HEK293T (cell line): ENCODE measurements at regions not wholly inside any gene's neighbourhood (a gene's known extent, or its start where the extent isn't known, plus 50 kb on each side); places are given as distances from the start of the nearest gene placed in this dataset.

Experiments
- CTCF ChIA-PET: fragments of 350-600 bp; formaldehyde crosslinking; extraction: SDS; loops from one replicate; lab custom pipeline; 2021; ENCODE audit warnings: antibody characterized with exemption, inconsistent platforms; lab: Yijun Ruan, JAX
- POLR2A ChIA-PET: fragments of 350-600 bp; formaldehyde crosslinking; extraction: SDS; loops from one replicate; lab custom pipeline; 2020; ENCODE audit warnings: antibody characterized with exemption, inconsistent platforms; lab: Yijun Ruan, JAX
- DNase-seq: peaks from one replicate; pipeline ENCODE4 v3.0.0; 2012; ENCODE audit warnings: mixed read lengths; ENCODE audit errors: extremely low spot score
- ARNT ChIP-seq: fragments of 450-650 bp; IDR thresholded peaks from 2 replicates; pipeline ENCODE4 v1.6.1; 2017; ENCODE audit warnings: mild to moderate bottlenecking
- BHLHE40 ChIP-seq: fragments of 450-650 bp; IDR thresholded peaks from 2 replicates; pipeline ENCODE4 v1.6.1; 2016; ENCODE audit warnings: mild to moderate bottlenecking, moderate library complexity, borderline replicate concordance
- CTBP1 ChIP-seq: fragments of 450-650 bp; IDR thresholded peaks from 2 replicates; pipeline ENCODE4 v1.6.1; 2016; ENCODE audit warnings: borderline replicate concordance
- ELF4 ChIP-seq: fragments of 450-650 bp; IDR thresholded peaks from 2 replicates; pipeline ENCODE4 v1.6.1; 2017; ENCODE audit warnings: antibody characterized with exemption
- FOXA1 ChIP-seq: fragments of 450-650 bp; IDR thresholded peaks from 2 replicates; pipeline ENCODE4 v1.6.1; 2016; ENCODE audit warnings: mild to moderate bottlenecking
- FOXK2 ChIP-seq: fragments of 450-650 bp; IDR thresholded peaks from 2 replicates; pipeline ENCODE4 v1.6.1; 2016; ENCODE audit warnings: mild to moderate bottlenecking
- FOXM1 ChIP-seq: fragments of 450-650 bp; IDR thresholded peaks from 2 replicates; pipeline ENCODE4 v1.6.1; 2017; ENCODE audit warnings: mild to moderate bottlenecking, borderline replicate concordance
- HDGF ChIP-seq: fragments of 450-650 bp; IDR thresholded peaks from 2 replicates; pipeline ENCODE4 v1.6.1; 2017; ENCODE audit warnings: antibody characterized with exemption, borderline replicate concordance
- L3MBTL2 ChIP-seq: fragments of 450-650 bp; conservative IDR thresholded peaks from 2 replicates; pipeline ENCODE4 v1.6.1; 2016; ENCODE audit warnings: mild to moderate bottlenecking
- LEF1 ChIP-seq: fragments of 450-650 bp; IDR thresholded peaks from 2 replicates; pipeline ENCODE4 v1.6.1; 2017; ENCODE audit warnings: mild to moderate bottlenecking, borderline replicate concordance
- NFRKB ChIP-seq: fragments of 450-650 bp; IDR thresholded peaks from 2 replicates; pipeline ENCODE4 v1.6.1; 2016; ENCODE audit warnings: mild to moderate bottlenecking, moderate library complexity
- SP1 ChIP-seq: fragments of 450-650 bp; IDR thresholded peaks from 2 replicates; pipeline ENCODE4 v1.6.1; 2017
- SUZ12 ChIP-seq: fragments of 450-650 bp; IDR thresholded peaks from 2 replicates; pipeline ENCODE4 v1.6.1; 2016; ENCODE audit warnings: mild to moderate bottlenecking
- TARDBP ChIP-seq: fragments of 450-650 bp; IDR thresholded peaks from 2 replicates; pipeline ENCODE4 v1.6.1; 2016
- ZNF384 ChIP-seq: fragments of 450-650 bp; IDR thresholded peaks from 2 replicates; pipeline ENCODE4 v1.6.1; 2016
- TF ChIP-seq, protein P1 (sequence below): fragments of 450-650 bp; IDR thresholded peaks from 2 replicates; pipeline ENCODE4 v1.6.1; 2016

DNA sequence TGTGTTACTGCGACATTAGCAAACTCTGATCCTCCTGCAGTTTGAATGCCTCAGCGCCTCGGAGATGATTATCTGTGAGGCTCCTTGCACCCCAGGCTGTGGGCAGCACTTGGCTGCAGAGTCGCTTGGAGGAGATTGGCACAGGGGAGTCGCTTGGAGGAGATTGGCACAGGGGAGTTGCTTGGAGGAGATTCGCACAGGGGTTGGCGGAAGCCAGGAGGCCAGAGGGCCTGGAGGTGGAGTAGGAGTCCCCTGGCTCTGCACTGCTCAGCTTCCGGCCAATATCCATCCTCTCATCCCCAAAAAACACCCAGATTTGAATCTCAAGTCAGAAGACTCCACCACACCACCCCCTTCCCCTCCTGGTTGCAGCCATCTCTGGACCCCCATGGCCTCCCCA lies 192.6 kb upstream of the NECTIN1 start:
- CTCF ChIA-PET: no interaction called here
- TF ChIP-seq, protein P1, sequence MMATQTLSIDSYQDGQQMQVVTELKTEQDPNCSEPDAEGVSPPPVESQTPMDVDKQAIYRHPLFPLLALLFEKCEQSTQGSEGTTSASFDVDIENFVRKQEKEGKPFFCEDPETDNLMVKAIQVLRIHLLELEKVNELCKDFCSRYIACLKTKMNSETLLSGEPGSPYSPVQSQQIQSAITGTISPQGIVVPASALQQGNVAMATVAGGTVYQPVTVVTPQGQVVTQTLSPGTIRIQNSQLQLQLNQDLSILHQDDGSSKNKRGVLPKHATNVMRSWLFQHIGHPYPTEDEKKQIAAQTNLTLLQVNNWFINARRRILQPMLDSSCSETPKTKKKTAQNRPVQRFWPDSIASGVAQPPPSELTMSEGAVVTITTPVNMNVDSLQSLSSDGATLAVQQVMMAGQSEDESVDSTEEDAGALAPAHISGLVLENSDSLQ: no peak
- TF ChIP-seq HDGF (no peak), BHLHE40 (no peak), ELF4 (no peak), NFRKB (no peak), L3MBTL2 (no peak), SUZ12 (no peak), ZNF384 (no peak), FOXM1 (no peak), FOXA1 (no peak), ARNT (no peak), LEF1 (no peak)
- POLR2A ChIA-PET: no interaction called here
- DNase-seq: no peak

DNA sequence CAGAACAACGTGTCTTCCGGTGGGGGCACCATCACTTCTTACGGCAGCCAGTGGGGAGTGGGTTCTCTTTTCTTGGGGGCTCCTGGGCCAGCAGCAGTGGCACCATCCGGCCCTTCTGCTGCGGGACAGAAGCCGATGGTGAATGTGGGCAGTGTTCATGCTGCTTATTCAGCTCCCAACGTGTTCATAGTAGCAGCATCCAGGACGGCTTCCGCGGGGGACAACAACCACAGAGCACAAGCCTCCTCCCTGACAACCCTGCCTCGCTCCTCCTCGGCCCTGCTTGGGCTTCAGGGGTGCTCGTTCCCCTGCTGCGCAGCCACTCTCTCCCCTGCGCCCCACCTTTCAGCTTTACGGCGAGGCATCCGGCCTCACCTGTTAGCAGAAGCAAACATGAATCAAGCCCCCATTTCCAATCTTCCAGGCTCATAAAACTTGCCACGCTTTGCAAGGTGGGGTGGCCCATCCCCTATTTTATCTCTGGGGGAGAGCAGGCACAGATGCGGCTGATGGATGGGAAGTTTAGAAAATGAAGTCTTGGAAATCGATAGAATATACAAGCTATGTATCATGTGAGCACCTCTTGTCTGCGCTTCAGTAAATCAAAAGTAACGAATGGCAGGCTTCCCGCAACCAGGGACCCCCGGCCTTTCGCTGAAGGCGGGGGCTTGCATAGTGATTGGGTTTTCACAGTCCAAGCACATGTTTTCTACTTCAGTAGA lies 191.8 kb upstream of the NECTIN1 start:
- CTCF ChIA-PET: no interaction called here

DNA sequence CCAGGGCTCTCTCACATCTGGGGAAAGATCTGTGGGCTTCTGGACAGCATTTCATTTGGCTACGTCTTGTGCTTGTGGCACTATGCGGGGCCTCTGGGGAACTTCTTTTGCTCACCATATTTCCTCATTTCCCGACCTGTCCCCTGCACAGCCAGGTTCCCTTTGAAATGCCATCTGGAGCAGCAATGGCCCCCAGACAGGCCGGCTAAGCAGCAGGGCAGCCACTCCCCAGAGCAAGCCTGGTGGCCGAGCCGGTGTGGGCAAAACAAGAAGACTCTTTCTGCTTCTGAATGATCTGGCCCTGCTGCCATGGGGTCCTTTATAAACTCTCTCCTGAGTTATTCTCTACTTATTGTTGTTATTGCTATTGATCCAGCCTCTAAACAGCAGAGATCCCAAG lies 190.7 kb upstream of the NECTIN1 start:
- ChIA-PET POLR2A (no interaction called here), CTCF (no interaction called here)
- DNase-seq: no peak
- TF ChIP-seq ZNF384 (no peak), FOXA1 (no peak), CTBP1 (no peak), SUZ12 (no peak)

More for the DNA sequence above, 191.8 kb upstream of the NECTIN1 start:
- POLR2A ChIA-PET: no interaction called here
- no peak for DNase-seq
- TF ChIP-seq SP1: no peak
- no peak for TF ChIP-seq BHLHE40
- TF ChIP-seq ELF4: no peak
- TF ChIP-seq LEF1: no peak
- TF ChIP-seq TARDBP: no peak
- no peak for TF ChIP-seq L3MBTL2
- TF ChIP-seq ZNF384: no peak
- no peak for TF ChIP-seq SUZ12
- no peak for TF ChIP-seq FOXM1
- no peak for TF ChIP-seq NFRKB
- no peak for TF ChIP-seq FOXK2
- TF ChIP-seq FOXA1: no peak
- no peak for TF ChIP-seq HDGF
- no peak for TF ChIP-seq CTBP1
- TF ChIP-seq, protein P1: no peak
- no peak for TF ChIP-seq ARNT

DNA sequence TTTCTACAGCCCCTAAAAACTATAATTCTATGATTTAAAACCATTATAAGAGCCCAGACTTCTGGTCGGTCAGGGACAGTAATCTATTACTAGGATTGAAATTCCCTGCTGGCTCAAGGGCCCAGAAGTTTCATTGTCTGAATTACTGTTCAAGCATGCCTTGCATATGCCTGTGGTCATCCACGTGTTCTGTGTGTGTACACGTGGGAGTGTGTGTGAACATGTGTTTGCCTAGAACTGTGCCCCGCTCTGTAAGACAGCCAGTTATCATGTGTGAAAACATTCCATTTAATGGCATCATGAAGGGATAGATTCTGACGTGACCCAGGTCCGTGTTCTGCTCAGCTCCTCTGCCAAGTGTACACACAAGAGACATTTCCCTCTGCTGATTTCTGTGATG lies 189.3 kb upstream of the NECTIN1 start:
- no peak for DNase-seq
- POLR2A ChIA-PET: no interaction called here

DNA sequence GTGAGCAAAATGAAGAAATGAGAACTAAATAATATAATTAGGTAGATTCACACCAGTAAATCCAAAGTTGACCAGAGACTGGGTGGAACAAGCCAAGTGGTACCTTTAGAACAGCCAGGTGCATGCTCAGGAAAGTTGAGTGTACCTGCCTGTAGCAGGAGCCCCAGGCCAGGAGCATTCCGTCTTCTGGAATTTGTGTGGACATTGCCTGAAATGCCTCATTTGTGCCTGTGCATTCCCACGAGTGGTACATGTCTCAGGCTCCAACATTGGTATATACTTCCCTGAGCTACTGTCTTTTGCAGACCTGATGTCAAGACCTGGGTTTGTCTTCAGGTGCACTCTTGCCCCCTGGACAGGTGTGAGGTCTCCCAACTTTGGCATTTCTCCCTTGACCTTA lies 187.6 kb upstream of the NECTIN1 start:
- POLR2A ChIA-PET: no interaction called here
- CTCF ChIA-PET: no interaction called here
- TF ChIP-seq HDGF (no peak), LEF1 (no peak), TARDBP (no peak), ARNT (no peak), ZNF384 (no peak), FOXK2 (no peak), SUZ12 (no peak), ELF4 (no peak), BHLHE40 (no peak)
- no peak for DNase-seq

More for the DNA sequence above, 189.3 kb upstream of the NECTIN1 start:
- CTCF ChIA-PET: no interaction called here
- no peak for TF ChIP-seq CTBP1
- no peak for TF ChIP-seq FOXA1
- TF ChIP-seq, protein P1: no peak

DNA sequence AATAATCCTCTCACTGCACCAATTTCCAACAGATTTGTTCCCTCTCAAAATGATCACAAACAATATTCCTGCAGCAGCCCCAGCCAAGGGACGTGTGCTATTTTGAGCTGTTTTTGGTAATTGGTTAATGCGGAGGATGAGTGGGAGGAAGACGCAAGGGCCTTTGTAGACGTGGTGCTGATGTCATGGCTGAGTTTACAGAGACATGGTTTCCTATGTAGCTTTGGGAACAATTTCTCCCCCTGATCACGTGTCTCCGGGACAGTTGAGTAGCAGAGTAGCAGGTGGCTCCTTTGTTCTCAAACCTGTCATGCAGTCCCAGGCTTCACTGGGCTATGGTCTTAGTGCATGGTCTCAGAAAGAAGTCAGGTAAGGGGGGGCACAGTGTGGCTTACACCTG lies 183.2 kb upstream of the NECTIN1 start:
- POLR2A ChIA-PET: no interaction called here
- DNase-seq: no peak
- CTCF ChIA-PET: no interaction called here
- TF ChIP-seq SUZ12: no peak
- TF ChIP-seq ARNT: no peak
- TF ChIP-seq FOXK2: no peak
- TF ChIP-seq ELF4: no peak
- TF ChIP-seq, protein P1: no peak
- TF ChIP-seq LEF1: no peak
- no peak for TF ChIP-seq L3MBTL2
- TF ChIP-seq CTBP1: no peak
- no peak for TF ChIP-seq SP1
- no peak for TF ChIP-seq FOXA1
- no peak for TF ChIP-seq ZNF384
- TF ChIP-seq FOXM1: no peak
- TF ChIP-seq BHLHE40: no peak
- no peak for TF ChIP-seq HDGF
- TF ChIP-seq TARDBP: no peak
- no peak for TF ChIP-seq NFRKB
